Psoas muscle (tissue), 7 donors: ENCODE measurements at regions not wholly inside any gene's neighbourhood (a gene's known extent, or its start where the extent isn't known, plus 50 kb on each side); places are given as distances from the start of the nearest gene placed in this dataset.

ENCODE experiments used
- ATAC-seq, 4 donors: fragments of 200-7000 bp; cut with Tn5 transposase; one replicate each; pipeline ENCODE4 v1.9.1; 2020; ENCODE audit warnings: moderate library complexity in 3 of 4, mild to moderate bottlenecking in 2 of 4
- DNase-seq, 2 donors: peaks; one replicate each; pipeline ENCODE4 v3.0.0-alpha.2; 2020
- H3K27ac ChIP-seq: fragments of 200-600 bp; one replicate; pipeline ENCODE4 v1.8.0; 2022
- H3K27me3 ChIP-seq, 3 donors: fragments of 200-600 bp in 1 of 3; one replicate each; pipeline versions ENCODE4 v1.6.1 to v1.8.0; 2013 to 2022; ENCODE audit warnings: low read length in 2 of 3, mild to moderate bottlenecking in 2 of 3, moderate library complexity in 1 of 3; ENCODE audit not compliant: insufficient read depth in 3 of 3
- H3K36me3 ChIP-seq, 2 donors: fragments of 200-600 bp in 1 of 2; one replicate each; pipeline versions ENCODE4 v1.6.1 to v1.8.0; 2013 to 2022; ENCODE audit warnings: low read depth in 1 of 2, mild to moderate bottlenecking in 1 of 2, moderate library complexity in 1 of 2; ENCODE audit not compliant: insufficient read depth in 1 of 2
- H3K4me1 ChIP-seq: fragments of 200-600 bp; one replicate; pipeline ENCODE4 v1.8.0; 2022
- H3K4me3 ChIP-seq: fragments of 200-600 bp; one replicate; pipeline ENCODE4 v1.8.0; 2022; ENCODE audit warnings: mild to moderate bottlenecking
- H3K9me3 ChIP-seq: fragments of 200-600 bp; one replicate; pipeline ENCODE4 v1.8.0; 2022
- WGBS, 3 donors: extraction: QIAGEN DNeasy Blood & Tissue Kit; methylation state at CpG; one replicate each; pipeline versions ENCODE4 v1.1.6 to v1.1.7; 2013; 5-methylcytosine and 5-hydroxymethylcytosine counted together
- intact Hi-C, 2 donors: fragments of 100-400 bp; cut with DNase I; formaldehyde crosslinking; loops; one replicate each; pipeline versions ENCODE4 v1.11.0 to v1.14.2; 2022
- TF ChIP-seq, protein P1 (sequence below): fragments of 200-600 bp; IDR thresholded peaks from one replicate; pipeline ENCODE4 v1.8.0; 2022; ENCODE audit warnings: antibody characterized with exemption
- donor health status: healthy with polysubstance abuse.
- donor health status: DM: no; HTN: no; CAD: no; lungs with moderate emphysema.
- donor health status: Bipolar disorder and iron deficiency.
- donor health status: healthy.
- donor health status: DM: yes; HTN: yes; CAD: no.
- donor health status: DM: no; HTN: no; CAD: no.
- donor health status: DM: yes; HTN: yes; CAD: no.

DNA sequence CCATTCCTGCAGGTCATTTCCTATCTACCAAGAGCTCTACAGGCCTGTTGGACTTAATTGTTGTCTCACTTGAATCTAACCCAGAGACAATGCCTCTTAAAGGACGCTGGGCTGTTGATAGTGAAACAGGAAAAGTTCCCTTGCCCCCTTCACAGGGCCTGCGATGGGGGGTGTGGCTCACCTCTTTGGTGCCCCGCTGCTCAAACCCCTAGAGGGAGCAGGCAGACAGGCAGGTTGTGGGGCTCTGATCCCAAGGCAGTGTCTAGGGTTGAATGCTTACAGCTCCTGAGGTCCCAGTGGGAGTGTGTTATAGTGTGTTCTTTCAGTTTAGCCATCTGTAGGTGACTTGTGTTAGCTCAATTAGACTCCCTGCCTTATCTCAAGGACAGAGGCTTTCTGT, 68.0 kb downstream of the OTOR start:
- no peaks in the 10 kb centered on the region for H3K4me1 ChIP-seq
- peaks cover 0 to 3% (median 0%) of the 10 kb centered on the region in 3 donors for H3K27me3 ChIP-seq
- DNase-seq = no peak
- no peak for ATAC-seq
- H3K4me3 ChIP-seq = no peak overlapping the region
- intact Hi-C loops = loop anchor here in 1 of 2 donors (5.0 kb wide), 1 partner anchor 1271 kb away; no protein-coding TSS in a partner anchor
- 44 to 72% (median 54%) methylated on average over 3 of the region's 3 CpGs for WGBS, 3 donors
- TF ChIP-seq, protein P1, sequence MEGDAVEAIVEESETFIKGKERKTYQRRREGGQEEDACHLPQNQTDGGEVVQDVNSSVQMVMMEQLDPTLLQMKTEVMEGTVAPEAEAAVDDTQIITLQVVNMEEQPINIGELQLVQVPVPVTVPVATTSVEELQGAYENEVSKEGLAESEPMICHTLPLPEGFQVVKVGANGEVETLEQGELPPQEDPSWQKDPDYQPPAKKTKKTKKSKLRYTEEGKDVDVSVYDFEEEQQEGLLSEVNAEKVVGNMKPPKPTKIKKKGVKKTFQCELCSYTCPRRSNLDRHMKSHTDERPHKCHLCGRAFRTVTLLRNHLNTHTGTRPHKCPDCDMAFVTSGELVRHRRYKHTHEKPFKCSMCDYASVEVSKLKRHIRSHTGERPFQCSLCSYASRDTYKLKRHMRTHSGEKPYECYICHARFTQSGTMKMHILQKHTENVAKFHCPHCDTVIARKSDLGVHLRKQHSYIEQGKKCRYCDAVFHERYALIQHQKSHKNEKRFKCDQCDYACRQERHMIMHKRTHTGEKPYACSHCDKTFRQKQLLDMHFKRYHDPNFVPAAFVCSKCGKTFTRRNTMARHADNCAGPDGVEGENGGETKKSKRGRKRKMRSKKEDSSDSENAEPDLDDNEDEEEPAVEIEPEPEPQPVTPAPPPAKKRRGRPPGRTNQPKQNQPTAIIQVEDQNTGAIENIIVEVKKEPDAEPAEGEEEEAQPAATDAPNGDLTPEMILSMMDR = no peak
- no peak overlapping the region for H3K27ac ChIP-seq
- H3K36me3 ChIP-seq = no peaks in the 10 kb centered on the region
- no peaks in the 10 kb centered on the region for H3K9me3 ChIP-seq

DNA sequence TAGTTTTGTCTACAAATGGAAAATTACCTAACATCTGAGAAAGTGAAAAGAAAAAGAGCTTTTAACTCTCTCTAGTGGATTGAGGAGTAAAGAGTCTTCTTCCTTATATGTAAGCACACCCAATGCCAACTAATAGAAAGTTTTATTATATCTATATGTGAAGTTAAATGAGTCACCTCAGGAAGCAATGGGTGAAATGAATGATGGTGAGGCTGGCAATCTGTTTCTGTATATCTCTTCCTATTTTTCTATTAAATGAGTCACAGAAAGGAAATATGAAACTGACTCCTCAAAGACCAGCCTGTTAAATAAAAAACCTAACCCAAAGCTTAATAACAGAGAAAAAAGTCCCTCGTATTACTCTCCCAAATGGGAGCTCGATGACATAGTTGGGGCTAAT, 71.3 kb downstream of the OTOR start:
- Histone ChIP-seq H3K27me3 (no peaks in the 10 kb centered on the region), H3K36me3 (no peaks in the 10 kb centered on the region), H3K4me1 (no peaks in the 10 kb centered on the region), H3K27ac (no peak overlapping the region), H3K4me3 (no peak overlapping the region), H3K9me3 (no peaks in the 10 kb centered on the region)
- TF ChIP-seq, protein P1 = no peak
- ATAC-seq (no peak), DNase-seq (no peak)
- intact Hi-C loops = loop anchor here in 1 of 2 donors (5.0 kb wide), 1 partner anchor 1268 kb away; no protein-coding TSS in a partner anchor
- 64 to 69% (median 68%) methylated on average over 2 of the region's 2 CpGs for WGBS, 3 donors

DNA sequence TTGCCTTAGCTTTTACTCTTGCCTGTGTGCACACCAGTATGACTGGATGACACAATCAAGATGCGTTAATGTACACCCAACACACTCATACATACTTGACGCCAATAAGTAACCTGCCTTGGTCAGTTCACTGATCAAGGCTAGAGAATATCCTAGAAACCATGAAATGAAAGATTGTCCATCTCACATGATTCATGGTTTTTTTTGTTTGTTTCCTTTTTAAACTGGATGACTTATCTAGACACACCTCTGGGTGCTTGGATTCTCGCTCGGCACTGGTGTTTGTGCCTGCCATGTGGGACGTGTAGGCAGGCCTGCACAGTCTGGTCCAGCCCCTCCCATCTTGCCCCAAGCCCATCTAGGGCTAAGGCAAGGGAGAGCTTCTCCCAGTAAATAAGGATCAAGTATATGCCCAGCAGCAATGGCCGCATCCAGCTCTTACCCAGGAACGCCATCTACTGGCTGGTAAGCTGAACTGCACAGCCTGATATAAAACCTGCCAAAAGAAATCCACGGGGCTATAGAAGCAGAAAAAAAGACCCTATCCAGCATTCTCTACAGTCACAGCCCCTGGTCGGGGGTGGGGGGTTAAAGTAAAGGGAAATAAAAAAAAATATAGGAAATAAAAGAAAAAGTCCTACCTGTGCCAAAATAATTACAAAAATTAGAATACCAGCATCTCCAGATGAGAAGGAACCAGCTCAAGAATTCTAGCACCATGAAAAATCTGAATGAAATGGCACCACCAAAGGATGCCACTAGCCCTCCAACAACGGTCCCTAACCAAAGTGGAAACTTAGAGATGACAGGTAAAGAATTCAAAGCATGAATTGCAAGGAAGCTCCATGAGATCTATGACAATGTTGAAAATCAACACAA, 73.3 kb downstream of the OTOR start:
- peaks cover 11% of the 10 kb centered on the region for H3K9me3 ChIP-seq
- H3K27me3 ChIP-seq = no peaks in the 10 kb centered on the region
- H3K4me3 ChIP-seq = no peak overlapping the region
- TF ChIP-seq, protein P1 = peak; percentile 56
- intact Hi-C loops = no loop called here
- H3K4me1 ChIP-seq = no peaks in the 10 kb centered on the region
- DNase-seq = no peak
- WGBS, 3 donors = 38 to 46% (median 43%) methylated on average over 10 of the region's 10 CpGs
- no peak overlapping the region for H3K27ac ChIP-seq
- peak in 1 of 4 donors; percentile 62 for ATAC-seq
- no peaks in the 10 kb centered on the region for H3K36me3 ChIP-seq

DNA sequence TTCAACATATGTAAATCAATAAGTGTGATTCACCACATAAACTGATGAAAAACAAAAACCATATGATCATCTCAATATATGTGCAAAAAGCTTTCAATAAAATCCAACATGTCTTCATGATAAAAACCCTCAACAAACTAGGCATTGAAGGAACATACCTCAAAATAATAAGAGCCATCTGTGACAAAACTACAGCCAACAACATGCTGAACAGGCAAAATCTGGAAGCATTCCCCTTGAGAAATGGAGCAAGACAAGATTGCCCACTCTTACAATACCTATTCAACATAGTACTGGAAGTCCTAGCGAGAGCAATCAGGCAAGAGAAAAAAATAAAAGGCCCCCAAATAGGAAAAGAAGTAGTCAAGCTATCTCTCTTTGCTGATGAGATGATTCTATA, 76.5 kb downstream of the OTOR start:
- Histone ChIP-seq H3K27me3 (peaks cover 0 to 3% (median 0%) of the 10 kb centered on the region in 3 donors), H3K4me1 (no peaks in the 10 kb centered on the region), H3K27ac (no peak overlapping the region), H3K9me3 (peaks cover 11% of the 10 kb centered on the region), H3K36me3 (no peaks in the 10 kb centered on the region), H3K4me3 (no peak overlapping the region)
- intact Hi-C loops = no loop called here
- no peak for ATAC-seq
- DNase-seq = no peak
- TF ChIP-seq, protein P1 = no peak
- 74 to 85% (median 74%) methylated on average over 1 of the region's 1 CpG for WGBS, 3 donors
